Muscle layer of duodenum (tissue), 2 donors: ENCODE measurements at regions not wholly inside any gene's neighbourhood (a gene's known extent, or its start where the extent isn't known, plus 50 kb on each side); places are given as distances from the start of the nearest gene placed in this dataset.
"Not testable (repeated sequence)": the region's sequence is repeated elsewhere in the genome, so short reads cannot be mapped to it uniquely, and the experiment has no call there.

Experiments
- H3K27ac ChIP-seq: one replicate; pipeline ENCODE4 v1.7.0; 2013; ENCODE audit warnings: mild to moderate bottlenecking, low read length
- H3K27me3 ChIP-seq: one replicate; pipeline ENCODE4 v1.7.0; 2013; ENCODE audit warnings: low read depth, mild to moderate bottlenecking, control low read depth, low read length
- H3K36me3 ChIP-seq, 2 donors: one replicate each; pipeline ENCODE4 v1.7.0; 2013; ENCODE audit warnings: low read length in 2 of 2, control low read depth in 1 of 2, mild to moderate bottlenecking in 1 of 2; ENCODE audit not compliant: insufficient read depth in 2 of 2, control insufficient read depth in 1 of 2
- H3K4me1 ChIP-seq, 2 donors: one replicate each; pipeline ENCODE4 v1.7.0; 2013; ENCODE audit warnings: low read length in 2 of 2, mild to moderate bottlenecking in 2 of 2, control low read depth in 1 of 2, moderate library complexity in 1 of 2; ENCODE audit not compliant: insufficient read depth in 2 of 2, control insufficient read depth in 1 of 2
- H3K4me3 ChIP-seq, 2 donors: one replicate each; pipeline ENCODE4 v1.7.0; 2013; ENCODE audit warnings: low read length in 2 of 2, low read depth in 1 of 2, mild to moderate bottlenecking in 1 of 2
- H3K9me3 ChIP-seq, 2 donors: one replicate each; pipeline ENCODE4 v1.7.0; 2013; ENCODE audit warnings: low read length in 2 of 2, control low read depth in 1 of 2, mild to moderate bottlenecking in 1 of 2; ENCODE audit not compliant: control insufficient read depth in 1 of 2
- donor health status: healthy.

GRCh38 chr4:156517546-156517945, 454.1 kb downstream of the PDGFC start:
- Histone ChIP-seq H3K27ac (no peak overlapping the region), H3K4me3 (no peak overlapping the region), H3K9me3 (no peaks in the 10 kb centered on the region), H3K36me3 (no peaks in the 10 kb centered on the region), H3K27me3 (no peaks in the 10 kb centered on the region), H3K4me1 (no peaks in the 10 kb centered on the region)

GRCh38 chr4:156516698-156517097, 454.9 kb downstream of the PDGFC start:
- no peaks in the 10 kb centered on the region for H3K4me1 ChIP-seq
- H3K27me3 ChIP-seq: no peaks in the 10 kb centered on the region
- H3K4me3 ChIP-seq: no peak overlapping the region
- H3K36me3 ChIP-seq: no peaks in the 10 kb centered on the region
- H3K27ac ChIP-seq: no peak overlapping the region
- H3K9me3 ChIP-seq: no peaks in the 10 kb centered on the region

- no peak overlapping the region for H3K4me3 ChIP-seq
- no peak overlapping the region for H3K27ac ChIP-seq
- no peaks in the 10 kb centered on the region for H3K9me3 ChIP-seq
- H3K36me3 ChIP-seq: no peaks in the 10 kb centered on the region
- no peaks in the 10 kb centered on the region for H3K4me1 ChIP-seq
- H3K27me3 ChIP-seq: no peaks in the 10 kb centered on the region
These were observed 456.3 kb downstream of the PDGFC start for GRCh38 chr4:156515295-156515694.

- no peak overlapping the region for H3K27ac ChIP-seq
- H3K4me1 ChIP-seq: no peaks in the 10 kb centered on the region
- no peak overlapping the region for H3K4me3 ChIP-seq
- no peaks in the 10 kb centered on the region for H3K36me3 ChIP-seq
- no peaks in the 10 kb centered on the region for H3K27me3 ChIP-seq
- H3K9me3 ChIP-seq: no peaks in the 10 kb centered on the region
These were observed 459.0 kb downstream of the PDGFC start for GRCh38 chr4:156512622-156513021.

GRCh38 chr4:156509921-156510320, 461.7 kb downstream of the PDGFC start:
- H3K4me1 ChIP-seq, H3K27ac ChIP-seq, H3K27me3 ChIP-seq, H3K9me3 ChIP-seq, H3K36me3 ChIP-seq, H3K4me3 ChIP-seq: not testable (repeated sequence)

GRCh38 chr4:156505341-156505955, 466.2 kb downstream of the PDGFC start:
- Histone ChIP-seq H3K4me3 (no peak overlapping the region), H3K9me3 (no peaks in the 10 kb centered on the region), H3K36me3 (no peaks in the 10 kb centered on the region), H3K27ac (no peak overlapping the region), H3K4me1 (no peaks in the 10 kb centered on the region), H3K27me3 (no peaks in the 10 kb centered on the region)

GRCh38 chr4:156503119-156503518, 468.5 kb downstream of the PDGFC start:
- Histone ChIP-seq H3K9me3 (no peaks in the 10 kb centered on the region), H3K4me1 (no peaks in the 10 kb centered on the region), H3K4me3 (no peak overlapping the region), H3K36me3 (no peaks in the 10 kb centered on the region), H3K27me3 (no peaks in the 10 kb centered on the region), H3K27ac (no peak overlapping the region)

GRCh38 chr4:156501962-156502361, 469.6 kb downstream of the PDGFC start:
- no peaks in the 10 kb centered on the region for H3K9me3 ChIP-seq
- no peaks in the 10 kb centered on the region for H3K4me1 ChIP-seq
- no peak overlapping the region for H3K27ac ChIP-seq
- H3K36me3 ChIP-seq: no peaks in the 10 kb centered on the region
- no peak overlapping the region for H3K4me3 ChIP-seq
- H3K27me3 ChIP-seq: no peaks in the 10 kb centered on the region

- Histone ChIP-seq H3K27ac (no peak overlapping the region), H3K4me1 (no peaks in the 10 kb centered on the region), H3K27me3 (no peaks in the 10 kb centered on the region), H3K36me3 (no peaks in the 10 kb centered on the region), H3K4me3 (no peak overlapping the region), H3K9me3 (no peaks in the 10 kb centered on the region)
These were observed 471.9 kb downstream of the PDGFC start for GRCh38 chr4:156499684-156500083.

- no peaks in the 10 kb centered on the region for H3K36me3 ChIP-seq
- no peaks in the 10 kb centered on the region for H3K9me3 ChIP-seq
- H3K4me1 ChIP-seq: no peaks in the 10 kb centered on the region
- H3K27me3 ChIP-seq: no peaks in the 10 kb centered on the region
- no peak overlapping the region for H3K4me3 ChIP-seq
- H3K27ac ChIP-seq: no peak overlapping the region
These were observed 474.1 kb downstream of the PDGFC start for GRCh38 chr4:156497486-156497885.

GRCh38 chr4:156496797-156497196, 474.8 kb downstream of the PDGFC start:
- Histone ChIP-seq H3K36me3 (no peaks in the 10 kb centered on the region), H3K9me3 (no peaks in the 10 kb centered on the region), H3K4me1 (no peaks in the 10 kb centered on the region), H3K27me3 (no peaks in the 10 kb centered on the region), H3K27ac (no peak overlapping the region), H3K4me3 (no peak overlapping the region)

- no peaks in the 10 kb centered on the region for H3K36me3 ChIP-seq
- no peak overlapping the region for H3K4me3 ChIP-seq
- no peaks in the 10 kb centered on the region for H3K4me1 ChIP-seq
- no peak overlapping the region for H3K27ac ChIP-seq
- H3K27me3 ChIP-seq: no peaks in the 10 kb centered on the region
- no peaks in the 10 kb centered on the region for H3K9me3 ChIP-seq
These were observed 475.8 kb downstream of the PDGFC start for GRCh38 chr4:156495836-156496235.
